Osteoblast (primary cell): ENCODE measurements at regions not wholly inside any gene's neighbourhood (a gene's known extent, or its start where the extent isn't known, plus 50 kb on each side); places are given as distances from the start of the nearest gene placed in this dataset.

Experiments used
- DNase-seq: peaks from one replicate; pipeline ENCODE4 v3.0.0; 2011; ENCODE audit warnings: low spot score, mixed read lengths; ENCODE audit not compliant: insufficient read length; ENCODE audit errors: missing footprints
- H2AFZ ChIP-seq: 2 replicates; pipeline ENCODE4 v1.6.0; 2011; ENCODE audit warnings: mild to moderate bottlenecking, low read length
- H3K27ac ChIP-seq: 2 replicates; pipeline ENCODE4 v1.5.1; 2011; ENCODE audit warnings: mild to moderate bottlenecking, low read depth, low read length, moderate library complexity
- H3K27me3 ChIP-seq: 2 replicates; pipeline ENCODE4 v1.6.0; 2012; ENCODE audit warnings: mild to moderate bottlenecking, control low read depth, inconsistent platforms, low read length, moderate library complexity; ENCODE audit not compliant: insufficient read depth
- H3K36me3 ChIP-seq: 2 replicates; pipeline ENCODE4 v1.5.1; 2011; ENCODE audit warnings: mild to moderate bottlenecking, low read length, control low read depth, moderate library complexity; ENCODE audit not compliant: insufficient read depth
- H3K4me1 ChIP-seq: 2 replicates; pipeline ENCODE4 v1.5.1; 2011; ENCODE audit warnings: mild to moderate bottlenecking, low read length, control low read depth, moderate library complexity; ENCODE audit not compliant: insufficient read depth
- H3K4me2 ChIP-seq: 2 replicates; pipeline ENCODE4 v1.6.0; 2011; ENCODE audit warnings: mild to moderate bottlenecking, low read length; ENCODE audit not compliant: insufficient read depth
- H3K4me3 ChIP-seq: fragments of 200-600 bp; sonication (generic); 3 replicates; pipeline ENCODE4 v1.5.1; 2012; ENCODE audit warnings: mild to moderate bottlenecking, low read length, inconsistent platforms; ENCODE audit not compliant: insufficient read depth
- H3K79me2 ChIP-seq: 2 replicates; pipeline ENCODE4 v1.6.0; 2012; ENCODE audit warnings: mild to moderate bottlenecking, low read length, control low read depth, inconsistent platforms; ENCODE audit not compliant: insufficient read depth
- H3K9me3 ChIP-seq: 2 replicates; pipeline ENCODE4 v1.5.1; 2011; ENCODE audit warnings: low read depth, low read length, control low read depth
- H4K20me1 ChIP-seq: 2 replicates; pipeline ENCODE4 v1.6.0; 2012; ENCODE audit warnings: mild to moderate bottlenecking, low read length, control low read depth; ENCODE audit not compliant: insufficient read depth
- CTCF ChIP-seq: IDR thresholded peaks from 2 replicates; pipeline ENCODE4 v1.5.1; 2011; ENCODE audit warnings: mild to moderate bottlenecking, low read depth, low read length, moderate library complexity; ENCODE audit errors: extremely low read depth

- TF ChIP-seq CTCF = no peak
- no peak overlapping the region for H3K27ac ChIP-seq
- no peaks in the 10 kb centered on the region for H4K20me1 ChIP-seq
- no peak overlapping the region for H3K4me2 ChIP-seq
- H2AFZ ChIP-seq = no peak overlapping the region
- no peaks in the 10 kb centered on the region for H3K4me1 ChIP-seq
- H3K9me3 ChIP-seq = no peaks in the 10 kb centered on the region
- no peak overlapping the region for H3K4me3 ChIP-seq
- no peaks in the 10 kb centered on the region for H3K36me3 ChIP-seq
- H3K79me2 ChIP-seq = no peaks in the 10 kb centered on the region
- H3K27me3 ChIP-seq = no peaks in the 10 kb centered on the region
- DNase-seq = no peak
Observed at GRCh38 chr20:54981175-54981574, 505.8 kb downstream of the DOK5 start.

- Histone ChIP-seq H3K4me1 (no peaks in the 10 kb centered on the region), H4K20me1 (no peaks in the 10 kb centered on the region), H3K36me3 (no peaks in the 10 kb centered on the region), H3K9me3 (no peaks in the 10 kb centered on the region), H3K4me3 (no peak overlapping the region), H3K79me2 (no peaks in the 10 kb centered on the region), H2AFZ (peak overlapping the region; percentile 5), H3K4me2 (no peak overlapping the region), H3K27me3 (no peaks in the 10 kb centered on the region), H3K27ac (no peak overlapping the region)
- TF ChIP-seq CTCF = peak; percentile 38
- DNase-seq = no peak
Observed at GRCh38 chr20:54980103-54980960, 504.9 kb downstream of the DOK5 start.

GRCh38 chr20:54950304-54950703 lies 474.9 kb downstream of the DOK5 start:
- TF ChIP-seq CTCF = no peak
- Histone ChIP-seq H3K9me3 (peaks cover 1% of the 10 kb centered on the region), H3K27ac (no peak overlapping the region), H3K36me3 (no peaks in the 10 kb centered on the region), H2AFZ (no peak overlapping the region), H4K20me1 (no peaks in the 10 kb centered on the region), H3K4me1 (no peaks in the 10 kb centered on the region), H3K4me3 (no peak overlapping the region), H3K4me2 (no peak overlapping the region), H3K79me2 (no peaks in the 10 kb centered on the region), H3K27me3 (no peaks in the 10 kb centered on the region)
- no peak for DNase-seq

GRCh38 chr20:54941666-54942065 lies 466.3 kb downstream of the DOK5 start:
- H2AFZ ChIP-seq = no peak overlapping the region
- TF ChIP-seq CTCF = no peak

More at GRCh38 chr20:54941666-54942065, 466.3 kb downstream of the DOK5 start:
- H3K27ac ChIP-seq = no peak overlapping the region
- no peaks in the 10 kb centered on the region for H3K36me3 ChIP-seq
- no peaks in the 10 kb centered on the region for H4K20me1 ChIP-seq
- H3K4me1 ChIP-seq = no peaks in the 10 kb centered on the region
- no peak for DNase-seq
- no peaks in the 10 kb centered on the region for H3K9me3 ChIP-seq
- no peaks in the 10 kb centered on the region for H3K79me2 ChIP-seq
- H3K4me3 ChIP-seq = no peak overlapping the region
- no peaks in the 10 kb centered on the region for H3K27me3 ChIP-seq
- H3K4me2 ChIP-seq = no peak overlapping the region
